Spleen (tissue), 3 donors: ENCODE measurements at regions not wholly inside any gene's neighbourhood (a gene's known extent, or its start where the extent isn't known, plus 50 kb on each side); places are given as distances from the start of the nearest gene placed in this dataset.

Source experiments
- POLR2A ChIP-seq, 3 donors: fragments of 450-650 bp; IDR thresholded peaks; one replicate each; pipeline ENCODE4 v1.5.1; 2017; ENCODE audit warnings: antibody characterized with exemption in 3 of 3, mild to moderate bottlenecking in 1 of 3
- POLR2AphosphoS5 ChIP-seq, 3 donors: sonication (generic); formaldehyde crosslinking; IDR thresholded peaks; one replicate each; pipeline ENCODE4 v1.5.1; 2017; ENCODE audit warnings: antibody characterized with exemption in 3 of 3

DNA sequence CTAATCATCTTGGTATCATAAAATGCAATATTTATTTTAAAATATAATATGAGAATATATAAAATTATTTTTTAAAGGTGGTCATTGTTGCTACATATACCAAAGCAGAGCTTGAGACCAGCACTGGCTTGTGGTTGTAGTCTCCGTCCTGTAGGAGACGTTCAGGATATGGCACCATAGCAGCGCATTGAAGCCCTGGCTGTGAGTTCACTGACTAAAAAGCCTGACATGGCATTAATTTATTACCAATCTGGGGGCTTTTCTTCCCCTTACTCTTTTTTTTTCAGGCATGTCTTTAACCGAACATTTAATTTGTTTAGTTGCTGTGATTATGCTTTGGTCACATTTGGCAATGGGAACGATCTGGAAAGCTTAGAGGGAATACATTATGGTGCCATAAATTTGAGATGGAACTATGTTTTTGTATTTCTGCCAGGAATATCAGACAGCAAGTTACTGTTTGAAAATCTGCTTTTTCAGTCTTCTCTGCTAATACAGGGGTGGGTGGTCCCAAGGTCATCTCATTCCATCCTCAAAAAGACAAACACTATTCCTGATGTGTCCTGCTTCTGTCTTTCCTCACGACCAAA lies 108.5 kb downstream of the ZIC4 start:
- TF ChIP-seq POLR2AphosphoS5 (IDR thresholded peaks at IDR 0.05): no peak
- TF ChIP-seq POLR2A (IDR thresholded peaks at IDR 0.05): no peak
